ENCODE measurements at regions not wholly inside any gene's neighbourhood (a gene's known extent, or its start where the extent isn't known, plus 50 kb on each side); places are given as distances from the start of the nearest gene placed in this dataset.

DNA sequence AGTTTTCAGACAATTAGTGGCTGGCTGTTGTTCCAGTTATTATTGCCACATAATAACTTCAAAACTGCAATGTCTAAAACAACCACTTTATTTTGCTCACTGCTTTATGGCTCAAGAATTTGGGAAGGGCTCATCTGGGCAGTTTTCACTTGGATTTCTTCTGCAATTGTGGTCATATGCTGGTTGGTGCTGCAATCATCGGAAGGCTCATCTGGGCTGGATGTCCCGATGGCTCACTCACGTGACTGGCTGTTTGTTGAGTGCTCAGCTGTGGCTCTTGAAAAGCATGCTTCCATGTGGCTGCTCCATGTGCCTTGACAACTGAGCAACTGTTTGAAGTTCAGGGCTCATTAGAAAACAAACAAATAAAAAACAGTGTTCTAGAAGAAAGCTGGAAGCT lies 1032.5 kb downstream of the DTWD2 start:
- DNase-seq (no peak), ATAC-seq (no peak)
- ChIA-PET CTCF (no interaction called here), POLR2A (no interaction called here)
- Mint-ChIP-seq H3K4me3 (no peak overlapping the region), H3K9me3 (peaks cover 9% of the 10 kb centered on the region), H3K36me3 (ENCODE audit: low read depth) (no peaks in the 10 kb centered on the region), H3K27me3 (no peaks in the 10 kb centered on the region), H3K4me1 (ENCODE audit: low read depth) (no peaks in the 10 kb centered on the region), H3K27ac (no peak overlapping the region)
- TF ChIP-seq, protein P1, sequence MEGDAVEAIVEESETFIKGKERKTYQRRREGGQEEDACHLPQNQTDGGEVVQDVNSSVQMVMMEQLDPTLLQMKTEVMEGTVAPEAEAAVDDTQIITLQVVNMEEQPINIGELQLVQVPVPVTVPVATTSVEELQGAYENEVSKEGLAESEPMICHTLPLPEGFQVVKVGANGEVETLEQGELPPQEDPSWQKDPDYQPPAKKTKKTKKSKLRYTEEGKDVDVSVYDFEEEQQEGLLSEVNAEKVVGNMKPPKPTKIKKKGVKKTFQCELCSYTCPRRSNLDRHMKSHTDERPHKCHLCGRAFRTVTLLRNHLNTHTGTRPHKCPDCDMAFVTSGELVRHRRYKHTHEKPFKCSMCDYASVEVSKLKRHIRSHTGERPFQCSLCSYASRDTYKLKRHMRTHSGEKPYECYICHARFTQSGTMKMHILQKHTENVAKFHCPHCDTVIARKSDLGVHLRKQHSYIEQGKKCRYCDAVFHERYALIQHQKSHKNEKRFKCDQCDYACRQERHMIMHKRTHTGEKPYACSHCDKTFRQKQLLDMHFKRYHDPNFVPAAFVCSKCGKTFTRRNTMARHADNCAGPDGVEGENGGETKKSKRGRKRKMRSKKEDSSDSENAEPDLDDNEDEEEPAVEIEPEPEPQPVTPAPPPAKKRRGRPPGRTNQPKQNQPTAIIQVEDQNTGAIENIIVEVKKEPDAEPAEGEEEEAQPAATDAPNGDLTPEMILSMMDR (IDR thresholded peaks at IDR 0.05) = no peak
- intact Hi-C loops (cut with micrococcal nuclease) = no loop called here

DNA sequence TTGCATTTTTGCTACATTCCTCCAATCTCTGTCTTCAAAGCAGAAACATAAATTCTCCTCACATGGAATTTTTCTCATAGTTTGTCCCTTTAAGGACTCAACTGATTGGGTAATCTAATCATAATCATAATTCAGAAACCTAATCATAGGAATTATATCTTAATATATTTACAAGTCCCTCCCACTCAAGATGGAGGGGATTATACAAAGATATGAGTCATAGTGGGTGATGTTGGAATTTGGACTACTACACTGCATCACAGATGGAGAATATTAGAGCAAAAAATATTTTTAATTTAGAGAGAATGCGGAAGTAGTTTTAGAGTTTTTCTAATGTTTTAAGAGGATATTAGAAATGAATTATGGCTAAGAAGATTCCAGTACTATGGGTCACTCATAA lies 1034.0 kb downstream of the DTWD2 start:
- Mint-ChIP-seq H3K27ac (no peak overlapping the region), H3K4me3 (no peak overlapping the region), H3K27me3 (no peaks in the 10 kb centered on the region), H3K36me3 (ENCODE audit: low read depth) (no peaks in the 10 kb centered on the region), H3K9me3 (peaks cover 9% of the 10 kb centered on the region), H3K4me1 (ENCODE audit: low read depth) (no peaks in the 10 kb centered on the region)
- intact Hi-C loops (cut with micrococcal nuclease) = no loop called here
- DNase-seq = no peak
- ATAC-seq = no peak
- CTCF ChIA-PET = no interaction called here
- POLR2A ChIA-PET = no interaction called here
- TF ChIP-seq, protein P1 (IDR thresholded peaks at IDR 0.05) = no peak

DNA sequence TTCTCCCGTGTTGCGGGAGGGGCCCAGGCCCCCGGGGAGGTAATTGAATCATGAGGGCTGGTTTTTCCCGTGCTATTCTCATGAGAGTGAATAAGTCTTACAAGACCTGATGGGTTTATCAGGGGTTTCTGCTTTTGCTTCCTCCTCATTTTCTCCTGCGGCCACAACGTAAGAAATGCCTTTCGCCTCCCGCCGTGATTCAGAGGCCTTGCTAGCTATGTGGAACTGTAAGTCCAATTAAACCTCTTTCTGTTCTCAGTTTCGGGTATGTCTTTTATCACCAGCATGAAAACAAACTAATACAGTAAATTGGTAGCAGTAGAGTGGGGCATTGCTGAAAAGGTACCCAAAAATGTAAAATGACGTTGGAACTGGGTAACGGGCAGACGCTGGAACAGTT lies 1035.1 kb downstream of the DTWD2 start:
- intact Hi-C loops (cut with micrococcal nuclease) = no loop called here
- Mint-ChIP-seq H3K27me3 (no peaks in the 10 kb centered on the region), H3K4me1 (ENCODE audit: low read depth) (no peaks in the 10 kb centered on the region), H3K9me3 (peaks cover 7% of the 10 kb centered on the region), H3K4me3 (no peak overlapping the region), H3K36me3 (ENCODE audit: low read depth) (no peaks in the 10 kb centered on the region), H3K27ac (no peak overlapping the region)
- TF ChIP-seq, protein P1 (IDR thresholded peaks at IDR 0.05) = no peak
- ChIA-PET CTCF (no interaction called here), POLR2A (no interaction called here)
- ATAC-seq (no peak), DNase-seq (no peak)

DNA sequence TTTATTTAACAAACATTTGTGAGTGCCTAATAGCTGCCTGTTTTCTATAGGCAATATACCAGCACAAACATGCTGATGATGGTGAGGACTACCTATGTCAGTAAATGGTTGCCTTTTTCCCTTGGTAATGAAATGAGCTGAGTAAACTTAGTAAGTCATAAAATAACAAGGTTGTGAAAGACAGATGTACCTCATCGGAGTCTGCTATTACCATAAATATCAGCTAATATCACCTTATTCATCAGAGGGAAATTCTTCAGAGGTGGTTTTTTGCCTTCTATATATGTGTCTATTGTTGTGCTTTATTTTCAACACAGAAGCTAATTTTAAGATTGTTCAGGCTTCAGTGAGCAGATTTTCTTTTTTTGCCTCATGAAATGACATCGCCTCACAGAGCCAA lies 1040.5 kb downstream of the DTWD2 start:
- DNase-seq (no peak), ATAC-seq (no peak)
- TF ChIP-seq, protein P1 (IDR thresholded peaks at IDR 0.05) = no peak
- no peaks in the 10 kb centered on the region for H3K36me3 Mint-ChIP-seq (ENCODE audit: low read depth)
- intact Hi-C loops (cut with micrococcal nuclease) = no loop called here
- H3K27ac Mint-ChIP-seq = no peak overlapping the region
- H3K4me3 Mint-ChIP-seq = no peak overlapping the region
- no peaks in the 10 kb centered on the region for H3K27me3 Mint-ChIP-seq
- H3K4me1 Mint-ChIP-seq (ENCODE audit: low read depth) = no peaks in the 10 kb centered on the region
- peaks cover 5% of the 10 kb centered on the region for H3K9me3 Mint-ChIP-seq
- ChIA-PET CTCF (no interaction called here), POLR2A (no interaction called here)

DNA sequence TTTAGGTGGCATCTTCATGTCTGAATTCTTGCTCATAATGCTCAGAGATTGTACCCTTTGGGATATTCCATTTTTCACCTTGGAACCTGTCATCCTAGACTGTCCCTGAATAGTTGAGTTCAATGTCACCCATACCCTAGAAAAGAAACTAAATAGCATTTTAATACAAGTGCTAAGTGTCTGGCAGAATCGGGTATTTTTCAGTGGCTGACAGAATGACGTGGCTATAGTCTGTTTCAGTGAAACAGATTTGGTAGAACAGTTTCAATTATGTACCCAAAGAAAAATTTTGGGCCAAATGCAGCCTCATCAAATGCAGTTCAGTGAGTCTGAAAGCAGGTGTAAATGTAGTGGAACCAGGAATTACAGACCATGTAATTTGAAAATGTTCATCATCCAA lies 1041.2 kb downstream of the DTWD2 start:
- ATAC-seq (no peak), DNase-seq (no peak)
- peaks cover 5% of the 10 kb centered on the region for H3K9me3 Mint-ChIP-seq
- intact Hi-C loops (cut with micrococcal nuclease) = no loop called here
- no peak overlapping the region for H3K27ac Mint-ChIP-seq
- H3K4me1 Mint-ChIP-seq (ENCODE audit: low read depth) = no peaks in the 10 kb centered on the region
- CTCF ChIA-PET = no interaction called here
- no peaks in the 10 kb centered on the region for H3K27me3 Mint-ChIP-seq
- TF ChIP-seq, protein P1 (IDR thresholded peaks at IDR 0.05) = no peak
- H3K4me3 Mint-ChIP-seq = no peak overlapping the region
- POLR2A ChIA-PET = no interaction called here
- H3K36me3 Mint-ChIP-seq (ENCODE audit: low read depth) = no peaks in the 10 kb centered on the region
